IPS DF 6.9 (cell line): ENCODE measurements at regions not wholly inside any gene's neighbourhood (a gene's known extent, or its start where the extent isn't known, plus 50 kb on each side); places are given as distances from the start of the nearest gene placed in this dataset.

Source experiments
- DNase-seq: peaks from one replicate; pipeline ENCODE4 v3.0.0-alpha.2; 2013; ENCODE audit warnings: low read depth, low spot score
- H3K27ac ChIP-seq: one replicate; pipeline ENCODE4 v1.5.1; 2013; ENCODE audit warnings: low read length, control low read depth
- H3K27me3 ChIP-seq: 2 replicates; pipeline ENCODE4 v1.6.1; 2013; ENCODE audit warnings: mild to moderate bottlenecking, low read length; ENCODE audit not compliant: control insufficient read depth, insufficient read depth
- H3K36me3 ChIP-seq: 2 replicates; pipeline ENCODE4 v1.6.1; 2013; ENCODE audit warnings: low read length; ENCODE audit not compliant: control insufficient read depth, insufficient read depth
- H3K4me1 ChIP-seq: 2 replicates; pipeline ENCODE4 v1.6.1; 2013; ENCODE audit warnings: low read length; ENCODE audit not compliant: control insufficient read depth, insufficient read depth
- H3K4me3 ChIP-seq: 2 replicates; pipeline ENCODE4 v1.5.1; 2013; ENCODE audit warnings: mild to moderate bottlenecking, low read length
- H3K9me3 ChIP-seq: 2 replicates; pipeline ENCODE4 v1.6.1; 2013; ENCODE audit warnings: low read length, inconsistent platforms; ENCODE audit not compliant: control insufficient read depth, insufficient read depth
- WGBS: extraction: QIAGEN DNeasy Blood & Tissue Kit; methylation state at CpG from one replicate; pipeline ENCODE4 v1.1.7; 2013; ENCODE audit warnings: mixed read lengths, missing lambda C conversion rate; ENCODE audit not compliant: insufficient read length, insufficient coverage; 5-methylcytosine and 5-hydroxymethylcytosine counted together

DNA sequence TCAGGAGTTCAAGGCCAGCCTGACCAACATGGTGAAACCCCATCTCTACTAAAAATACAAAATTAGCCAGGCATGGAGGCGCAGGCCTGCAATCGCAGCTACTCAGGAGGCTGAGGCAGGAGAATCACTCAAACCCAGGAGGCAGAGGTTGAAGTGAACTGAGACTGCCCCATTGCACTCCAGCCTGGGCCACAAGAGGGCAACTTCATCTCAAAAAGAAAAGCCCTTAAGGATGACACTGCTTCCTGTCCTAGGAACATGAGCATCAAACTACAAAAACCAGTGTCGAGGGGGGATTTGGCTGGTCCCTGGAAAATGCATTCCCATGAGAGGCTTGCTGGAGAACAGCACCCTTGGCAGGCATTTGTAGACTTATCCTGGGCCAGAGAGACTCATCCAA is 449.5 kb upstream of the PSMD7 start:
- H3K36me3 ChIP-seq: no peaks in the 10 kb centered on the region
- no peak overlapping the region for H3K27ac ChIP-seq
- H3K27me3 ChIP-seq: no peaks in the 10 kb centered on the region
- no CpG with 5 or more reads among the region's 3 CpGs for WGBS
- no peaks in the 10 kb centered on the region for H3K9me3 ChIP-seq
- DNase-seq: peak; percentile 16
- no peak overlapping the region for H3K4me3 ChIP-seq
- no peaks in the 10 kb centered on the region for H3K4me1 ChIP-seq

DNA sequence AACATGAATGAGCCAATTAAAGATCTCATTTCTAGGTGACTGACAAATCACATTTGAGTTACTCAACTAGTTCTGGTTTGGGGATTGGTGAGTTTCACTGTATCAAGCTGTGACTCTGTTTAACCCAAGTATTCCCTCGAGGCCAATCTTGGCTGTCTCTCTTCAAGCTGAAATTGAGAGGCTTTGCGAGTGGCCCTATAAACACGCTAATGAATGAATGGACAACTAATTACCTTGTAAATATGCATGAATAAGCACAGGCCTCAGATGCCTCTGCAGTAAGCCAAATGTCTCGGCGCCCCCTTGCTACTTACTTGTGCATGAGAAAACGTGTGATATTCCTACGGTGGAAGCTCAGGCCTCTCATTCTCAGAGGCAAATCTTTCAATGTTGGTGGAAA is 450.3 kb upstream of the PSMD7 start:
- peak; percentile 16 for DNase-seq
- Histone ChIP-seq H3K36me3 (no peaks in the 10 kb centered on the region), H3K27me3 (no peaks in the 10 kb centered on the region), H3K4me3 (no peak overlapping the region), H3K27ac (no peak overlapping the region), H3K9me3 (no peaks in the 10 kb centered on the region), H3K4me1 (no peaks in the 10 kb centered on the region)
- no CpG with 5 or more reads among the region's 7 CpGs for WGBS

DNA sequence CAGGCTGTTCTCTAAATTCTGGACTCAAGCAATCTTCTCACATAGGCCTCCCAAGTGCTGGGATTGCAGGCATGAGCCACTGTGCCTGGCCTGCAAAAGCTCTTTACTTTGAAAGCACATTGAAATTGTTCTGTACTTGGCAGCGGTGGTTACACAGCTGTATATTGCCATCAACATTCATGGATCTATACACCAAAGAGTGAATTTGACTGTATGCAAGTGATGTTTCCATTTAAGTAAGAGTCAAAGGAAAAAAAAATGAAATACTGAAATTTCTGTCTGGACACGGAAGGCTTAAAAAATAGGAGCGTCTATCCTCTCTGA is 450.6 kb upstream of the PSMD7 start:
- no peaks in the 10 kb centered on the region for H3K36me3 ChIP-seq
- DNase-seq: no peak
- no peaks in the 10 kb centered on the region for H3K4me1 ChIP-seq
- WGBS: no CpG with 5 or more reads among the region's 3 CpGs
- H3K27me3 ChIP-seq: no peaks in the 10 kb centered on the region
- H3K9me3 ChIP-seq: no peaks in the 10 kb centered on the region
- H3K27ac ChIP-seq: no peak overlapping the region
- no peak overlapping the region for H3K4me3 ChIP-seq

DNA sequence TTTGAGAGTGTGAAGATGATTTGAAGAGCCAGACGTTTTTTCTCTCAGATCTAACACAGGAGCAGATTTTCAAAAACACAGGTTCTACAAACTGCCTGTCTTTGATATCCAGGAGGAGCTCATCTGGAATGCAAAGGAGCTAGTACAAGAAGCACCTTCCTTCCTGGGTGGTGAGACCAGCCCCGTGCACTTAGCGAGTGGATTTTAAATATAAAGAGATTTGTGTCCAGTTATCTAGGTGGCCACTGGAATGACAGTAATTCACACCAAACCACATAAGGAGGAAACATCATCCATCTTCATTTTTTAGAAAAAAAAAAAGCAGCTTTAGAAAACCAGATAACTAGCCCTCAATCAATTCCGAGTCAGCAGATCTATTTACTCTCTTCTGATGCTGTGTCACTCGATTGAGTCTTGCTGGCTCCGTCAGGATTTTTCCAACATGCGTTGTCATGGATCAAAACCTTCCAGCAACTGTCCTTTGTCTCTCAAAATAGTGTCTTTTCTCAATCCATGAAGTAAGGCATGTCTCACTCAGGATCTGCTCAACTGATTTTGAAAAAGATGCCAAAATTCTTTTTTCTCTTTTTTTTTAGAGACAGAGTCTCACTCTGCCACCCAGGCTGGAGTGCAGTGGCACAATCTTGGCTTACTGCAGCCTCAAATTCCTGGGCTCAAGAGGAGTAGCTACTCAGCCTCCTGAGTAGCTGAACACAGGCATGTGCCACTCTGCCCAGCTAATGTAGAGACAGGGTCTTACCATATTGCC is 451.2 kb upstream of the PSMD7 start:
- H3K4me1 ChIP-seq: no peaks in the 10 kb centered on the region
- H3K36me3 ChIP-seq: no peaks in the 10 kb centered on the region
- no peaks in the 10 kb centered on the region for H3K9me3 ChIP-seq
- no peaks in the 10 kb centered on the region for H3K27me3 ChIP-seq
- no peak for DNase-seq
- H3K4me3 ChIP-seq: no peak overlapping the region
- no peak overlapping the region for H3K27ac ChIP-seq
- no CpG with 5 or more reads among the region's 7 CpGs for WGBS

DNA sequence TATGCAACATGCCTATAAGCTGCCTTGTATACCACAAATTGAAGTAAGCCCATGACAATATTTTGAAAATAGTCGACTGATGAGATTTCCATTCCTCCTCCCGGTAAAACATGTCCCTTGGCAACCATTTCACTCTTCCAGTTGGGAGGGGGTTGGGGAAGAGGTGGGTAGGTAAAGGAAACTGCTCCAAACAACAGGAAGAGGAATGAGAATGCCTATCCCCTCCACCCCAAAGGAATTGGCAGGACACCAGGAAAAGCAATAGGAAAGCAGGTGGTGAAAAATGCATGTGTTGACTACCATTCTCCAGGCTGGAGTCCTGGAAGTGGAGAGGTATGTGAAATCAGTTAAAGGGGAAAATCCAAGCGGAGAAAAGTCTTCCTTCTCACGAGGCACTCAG is 455.9 kb upstream of the PSMD7 start:
- no peaks in the 10 kb centered on the region for H3K36me3 ChIP-seq
- no CpG with 5 or more reads among the region's 4 CpGs for WGBS
- H3K27ac ChIP-seq: no peak overlapping the region
- no peaks in the 10 kb centered on the region for H3K27me3 ChIP-seq
- no peaks in the 10 kb centered on the region for H3K4me1 ChIP-seq
- H3K9me3 ChIP-seq: no peaks in the 10 kb centered on the region
- DNase-seq: no peak
- H3K4me3 ChIP-seq: no peak overlapping the region

DNA sequence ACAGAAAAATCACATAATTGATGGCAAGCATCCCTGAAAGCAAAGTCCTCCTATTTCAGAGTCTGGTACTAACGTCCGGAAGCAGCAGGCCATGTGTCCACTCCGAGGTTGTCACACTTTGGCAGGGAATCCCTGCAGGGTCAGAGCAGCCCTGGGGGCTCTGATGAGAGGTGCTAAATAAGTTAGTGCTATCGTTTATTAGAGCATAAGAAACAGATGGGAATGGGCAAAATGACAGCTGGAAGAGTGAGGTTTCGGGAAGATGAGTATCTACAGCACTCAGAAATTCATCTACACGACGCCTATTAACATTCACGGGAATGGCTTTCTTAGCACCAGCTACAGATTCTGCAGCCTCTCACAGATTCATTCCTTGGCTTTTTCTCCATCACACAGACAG is 465.4 kb upstream of the PSMD7 start:
- no CpG with 5 or more reads among the region's 8 CpGs for WGBS
- Histone ChIP-seq H3K27me3 (no peaks in the 10 kb centered on the region), H3K27ac (no peak overlapping the region), H3K36me3 (no peaks in the 10 kb centered on the region), H3K4me1 (no peaks in the 10 kb centered on the region), H3K4me3 (no peak overlapping the region), H3K9me3 (no peaks in the 10 kb centered on the region)
- DNase-seq: no peak

DNA sequence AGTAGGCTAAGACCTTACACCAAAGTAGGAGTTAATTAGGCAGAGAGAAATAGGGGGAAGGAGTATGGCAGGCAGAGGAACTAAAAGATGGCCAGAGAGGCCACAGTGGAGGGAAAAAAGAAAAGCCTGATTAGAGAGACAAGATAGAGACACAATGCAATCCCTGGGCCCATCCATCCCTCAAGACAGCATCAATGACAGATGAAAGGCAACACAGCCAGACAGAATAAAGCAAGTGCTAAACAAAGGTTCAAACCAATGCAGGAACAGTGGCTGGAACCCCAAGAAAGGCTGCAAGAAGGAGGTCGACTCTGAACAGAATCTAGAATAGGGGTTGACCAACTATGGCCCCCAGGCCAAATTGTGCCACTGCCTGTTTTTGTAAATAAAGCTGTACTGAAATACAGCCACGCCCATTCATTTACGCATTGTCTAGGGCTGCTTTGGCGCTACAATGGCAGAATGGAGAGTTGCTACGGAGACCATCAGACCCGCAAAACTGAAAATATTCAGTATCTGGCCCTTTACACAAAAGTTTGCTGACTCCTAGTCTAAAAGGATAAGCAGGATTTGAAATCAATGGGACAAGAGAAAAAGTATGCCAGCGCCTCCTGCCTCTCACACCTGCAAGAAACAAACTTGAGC is 473.3 kb upstream of the PSMD7 start:
- H3K4me1 ChIP-seq: no peaks in the 10 kb centered on the region
- DNase-seq: no peak
- H3K27me3 ChIP-seq: no peaks in the 10 kb centered on the region
- H3K36me3 ChIP-seq: no peaks in the 10 kb centered on the region
- H3K9me3 ChIP-seq: no peaks in the 10 kb centered on the region
- no peak overlapping the region for H3K4me3 ChIP-seq
- WGBS: no CpG with 5 or more reads among the region's 7 CpGs
- H3K27ac ChIP-seq: no peak overlapping the region

DNA sequence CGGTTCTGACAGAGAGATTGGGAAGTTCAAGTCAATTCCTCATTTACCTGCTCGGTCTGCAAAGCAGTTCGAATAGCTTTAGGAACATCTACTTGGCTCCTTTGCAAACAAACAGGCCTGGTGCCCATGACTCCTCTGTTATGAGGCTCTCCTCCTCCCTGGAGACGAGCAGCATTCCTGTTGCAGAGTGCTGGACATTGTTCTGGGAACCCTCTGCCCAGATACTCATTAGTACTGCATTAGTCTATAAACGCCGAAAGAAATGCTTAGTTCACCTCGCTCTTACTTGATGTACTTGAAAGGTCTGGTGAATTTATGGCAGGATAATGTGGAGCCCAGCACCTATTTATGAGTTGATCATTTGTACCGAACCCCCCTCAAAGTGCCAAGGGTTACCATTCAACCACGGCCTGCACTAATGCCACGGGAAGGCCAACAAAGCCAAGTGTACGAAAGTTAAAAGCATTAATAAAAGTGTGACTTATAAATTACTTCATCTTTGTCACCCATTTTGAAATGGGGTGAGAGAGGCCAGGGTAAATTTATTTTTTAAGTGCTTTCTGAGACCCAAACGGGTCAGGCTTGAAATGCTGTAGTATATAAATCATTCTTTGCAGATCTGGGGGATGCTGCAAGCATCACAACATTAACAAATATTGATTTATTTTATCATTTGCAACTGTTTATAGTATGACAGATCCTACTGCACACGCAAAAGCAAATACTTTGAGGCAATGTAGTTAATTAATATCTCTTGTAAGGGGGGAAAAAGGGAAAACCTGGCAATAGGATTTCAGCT is 478.9 kb upstream of the PSMD7 start:
- DNase-seq: no peak
- H3K4me3 ChIP-seq: no peak overlapping the region
- no peak overlapping the region for H3K27ac ChIP-seq
- H3K9me3 ChIP-seq: no peaks in the 10 kb centered on the region
- H3K27me3 ChIP-seq: no peaks in the 10 kb centered on the region
- H3K4me1 ChIP-seq: no peaks in the 10 kb centered on the region
- no CpG with 5 or more reads among the region's 13 CpGs for WGBS
- H3K36me3 ChIP-seq: no peaks in the 10 kb centered on the region

DNA sequence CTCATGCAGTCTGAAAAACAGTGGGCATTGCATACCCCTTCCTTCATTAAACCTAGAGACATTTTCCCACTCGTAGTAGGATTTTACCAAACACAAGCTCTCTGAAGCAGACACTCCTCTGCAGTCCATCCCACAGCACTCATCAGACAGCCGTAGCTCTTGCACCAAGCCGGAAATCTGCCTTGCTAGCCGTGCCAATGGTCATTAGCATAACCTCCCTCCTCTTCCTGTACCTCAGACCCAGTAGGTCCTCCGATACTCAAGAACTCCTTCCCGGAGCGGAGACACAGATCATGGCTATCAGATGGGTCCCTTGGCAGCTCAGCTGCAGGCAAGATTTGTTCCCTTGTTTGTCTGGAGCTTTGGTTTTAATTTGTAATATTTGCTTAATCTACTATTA is 483.1 kb upstream of the PSMD7 start:
- H3K9me3 ChIP-seq: no peaks in the 10 kb centered on the region
- no peaks in the 10 kb centered on the region for H3K4me1 ChIP-seq
- no peak overlapping the region for H3K4me3 ChIP-seq
- no peaks in the 10 kb centered on the region for H3K36me3 ChIP-seq
- no CpG with 5 or more reads among the region's 7 CpGs for WGBS
- no peak for DNase-seq
- H3K27me3 ChIP-seq: no peaks in the 10 kb centered on the region
- no peak overlapping the region for H3K27ac ChIP-seq

DNA sequence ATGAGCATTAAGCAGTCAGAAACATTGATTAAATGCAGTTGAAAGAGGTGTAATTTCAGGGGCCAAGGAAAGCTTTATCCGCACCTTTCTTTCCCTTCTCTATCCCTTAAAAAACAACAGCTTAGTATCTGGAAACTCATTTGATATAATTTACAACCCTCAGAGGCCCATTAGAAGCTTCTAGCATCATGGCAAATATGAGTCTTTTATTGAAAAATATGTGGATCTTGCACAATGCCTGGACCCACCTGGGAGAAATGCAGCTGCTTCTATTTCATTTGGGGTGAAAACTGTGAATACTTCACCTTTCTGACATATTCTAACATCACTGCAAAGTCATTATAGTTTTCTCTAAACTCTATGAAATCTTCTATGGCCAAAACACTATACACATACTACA is 492.2 kb upstream of the PSMD7 start:
- H3K27me3 ChIP-seq: no peaks in the 10 kb centered on the region
- H3K4me3 ChIP-seq: no peak overlapping the region
- DNase-seq: no peak
- no peaks in the 10 kb centered on the region for H3K36me3 ChIP-seq
- no CpG with 5 or more reads among the region's 1 CpG for WGBS
- no peak overlapping the region for H3K27ac ChIP-seq
- no peaks in the 10 kb centered on the region for H3K9me3 ChIP-seq
- H3K4me1 ChIP-seq: no peaks in the 10 kb centered on the region
